Endothelial cell of umbilical vein (primary cell): ENCODE measurements at regions not wholly inside any gene's neighbourhood (a gene's known extent, or its start where the extent isn't known, plus 50 kb on each side); places are given as distances from the start of the nearest gene placed in this dataset.

Experiments used
- BruUV-seq: library from RNA; stranded (reverse); fragments of 400-500 nt; replicated peaks from 2 replicates; lab custom pipeline; 2021; lab: Mats Ljungman, UMichigan
- CTCF ChIA-PET: fragments of 300-600, 350-600 bp; sonication (Branson Sonifier 250); formaldehyde crosslinking; loops from one replicate; lab custom pipeline; 2021; ENCODE audit warnings: antibody characterized with exemption, inconsistent platforms; lab: Charles Lee
- POLR2A ChIA-PET: fragments of 300-600, 350-600 bp; sonication (Branson Sonifier 250); formaldehyde crosslinking; loops from one replicate; lab custom pipeline; 2021; ENCODE audit warnings: antibody characterized with exemption, inconsistent platforms; lab: Charles Lee
- DNase-seq: peaks from one replicate; pipeline ENCODE4 v3.0.0-alpha.2; 2011; ENCODE audit warnings: low read depth, low spot score
- FAIRE-seq: peaks from 2 replicates; lab custom pipeline; 2011; peaks lifted over from hg19 to GRCh38; lab: Jason Lieb, UNC
- H2AFZ ChIP-seq: 2 replicates; pipeline ENCODE4 v1.6.0; 2012; ENCODE audit warnings: low read depth, low read length, control low read depth, inconsistent platforms
- H3K27ac ChIP-seq: 2 replicates; pipeline ENCODE4 v1.5.1; 2011; ENCODE audit warnings: low read depth, mild to moderate bottlenecking, control low read depth, low read length, moderate library complexity; ENCODE audit not compliant: insufficient read depth
- H3K27me3 ChIP-seq, 2 experiments: 2 replicates each; pipeline versions ENCODE4 v1.6.0 to v1.6.1; 2011; ENCODE audit warnings: low read length in 2 of 2, mixed read lengths in 1 of 2; ENCODE audit not compliant: control insufficient read depth in 2 of 2, insufficient read depth in 2 of 2
- H3K36me3 ChIP-seq, 2 experiments: 2 replicates in 1 of 2; 3 replicates in 1 of 2; pipeline ENCODE4 v1.5.1; 2011; ENCODE audit warnings: low read length in 2 of 2, mild to moderate bottlenecking in 1 of 2, moderate library complexity in 1 of 2; ENCODE audit not compliant: control insufficient read depth in 2 of 2, insufficient read depth in 2 of 2; ENCODE audit errors: extremely low read depth in 1 of 2
- H3K4me1 ChIP-seq: 3 replicates; pipeline ENCODE4 v1.5.1; 2011; ENCODE audit warnings: mild to moderate bottlenecking, low read length; ENCODE audit not compliant: control insufficient read depth, insufficient read depth; ENCODE audit errors: extremely low read depth
- H3K4me2 ChIP-seq: 2 replicates; pipeline ENCODE4 v1.6.1; 2011; ENCODE audit warnings: low read length, control low read depth, mixed read lengths; ENCODE audit not compliant: insufficient read depth
- H3K4me3 ChIP-seq, 3 experiments: fragments of 200-600 bp in 1 of 3; sonication (generic), shearing (Covaris generic) in 1 of 3; replicated peaks in 1 of 3; 2 replicates each; pipeline ENCODE4 v1.5.1; 2011 to 2016; ENCODE audit warnings: control low read depth in 3 of 3, low read length in 3 of 3, mild to moderate bottlenecking in 2 of 3, inconsistent platforms in 1 of 3, low read depth in 1 of 3, moderate library complexity in 1 of 3; ENCODE audit not compliant: insufficient read depth in 1 of 3
- H3K79me2 ChIP-seq: 2 replicates; pipeline ENCODE4 v1.6.0; 2012; ENCODE audit warnings: low read length, inconsistent platforms; ENCODE audit not compliant: control insufficient read depth, insufficient read depth
- H3K9ac ChIP-seq: replicated peaks from 2 replicates; pipeline ENCODE3; 2011; ENCODE audit warnings: low read length, control low read depth; ENCODE audit not compliant: insufficient read depth; ENCODE audit errors: extremely low read depth
- H3K9me1 ChIP-seq: replicated peaks from 3 replicates; pipeline ENCODE4 v1.6.0; 2011; ENCODE audit warnings: mild to moderate bottlenecking, low read length; ENCODE audit not compliant: control insufficient read depth, insufficient read depth; ENCODE audit errors: extremely low read depth
- H3K9me3 ChIP-seq: replicated peaks from 2 replicates; pipeline ENCODE4 v1.5.1; 2012; ENCODE audit warnings: low read length, inconsistent platforms; ENCODE audit not compliant: control insufficient read depth, insufficient read depth
- H4K20me1 ChIP-seq: replicated peaks from 2 replicates; pipeline ENCODE3; 2011; ENCODE audit warnings: mild to moderate bottlenecking, low read length; ENCODE audit not compliant: control insufficient read depth, insufficient read depth; ENCODE audit errors: extremely low read depth
- EZH2 ChIP-seq: IDR thresholded peaks from 2 replicates; pipeline ENCODE4 v1.6.1; 2012; ENCODE audit warnings: borderline replicate concordance, low read depth, mild to moderate bottlenecking, moderate library complexity, low read length, inconsistent platforms; ENCODE audit not compliant: severe bottlenecking
- FOS ChIP-seq: IDR thresholded peaks from 2 replicates; pipeline ENCODE4 v1.6.1; 2011; ENCODE audit warnings: mild to moderate bottlenecking, low read length, moderate library complexity, borderline replicate concordance; ENCODE audit not compliant: insufficient read depth
- GATA2 ChIP-seq: IDR thresholded peaks from 2 replicates; pipeline ENCODE4 v1.7.0; 2011; ENCODE audit warnings: low read depth, mild to moderate bottlenecking, moderate library complexity, mixed read lengths, low read length; ENCODE audit not compliant: insufficient read length, insufficient read depth
- JUN ChIP-seq: IDR thresholded peaks from 2 replicates; pipeline ENCODE4 v1.6.1; 2011; ENCODE audit warnings: borderline replicate concordance, low read depth; ENCODE audit not compliant: insufficient read length, insufficient read depth
- MYC ChIP-seq: IDR thresholded peaks from one replicate; pipeline ENCODE4 v1.6.1; 2011; ENCODE audit warnings: mild to moderate bottlenecking, low read depth, low read length
- POLR2A ChIP-seq: IDR thresholded peaks from 2 replicates; pipeline ENCODE4 v1.6.1; 2012; ENCODE audit warnings: low read depth, mild to moderate bottlenecking, control low read depth, low read length
- POLR2AphosphoS5 ChIP-seq: IDR thresholded peaks from 2 replicates; pipeline ENCODE4 v1.6.1; 2012; ENCODE audit warnings: low read depth, mild to moderate bottlenecking, control low read depth, low read length, moderate library complexity; ENCODE audit not compliant: insufficient read depth
- dilution Hi-C: fragments of 300-500 bp; cut with MboI; formaldehyde crosslinking; loops from one replicate; pipeline ENCODE4 v1.15.0; 2019; ENCODE audit warnings: low sequenced_read_pairs; ENCODE audit not compliant: extremely low pct_ligation_motif_present
- intact Hi-C: fragments of 100-400 bp; cut with micrococcal nuclease; formaldehyde crosslinking; loops from one replicate; pipeline ENCODE4 v1.10.0; 2022
- TF ChIP-seq, protein P1 (sequence below): IDR thresholded peaks from 2 replicates; pipeline ENCODE4 v1.6.1; 2011; ENCODE audit not compliant: insufficient read depth, insufficient read length
- TF ChIP-seq, protein P2 (sequence below), 2 donors: IDR thresholded peaks; 1 replicate in 1 of 2; 2 replicates in 1 of 2; pipeline ENCODE4 v1.5.1; 2011; ENCODE audit warnings: low read length in 2 of 2, mild to moderate bottlenecking in 2 of 2, moderate library complexity in 2 of 2, control low read depth in 1 of 2, inconsistent platforms in 1 of 2, low read depth in 1 of 2; ENCODE audit not compliant: insufficient read depth in 1 of 2; ENCODE audit errors: extremely low read depth in 1 of 2

DNA sequence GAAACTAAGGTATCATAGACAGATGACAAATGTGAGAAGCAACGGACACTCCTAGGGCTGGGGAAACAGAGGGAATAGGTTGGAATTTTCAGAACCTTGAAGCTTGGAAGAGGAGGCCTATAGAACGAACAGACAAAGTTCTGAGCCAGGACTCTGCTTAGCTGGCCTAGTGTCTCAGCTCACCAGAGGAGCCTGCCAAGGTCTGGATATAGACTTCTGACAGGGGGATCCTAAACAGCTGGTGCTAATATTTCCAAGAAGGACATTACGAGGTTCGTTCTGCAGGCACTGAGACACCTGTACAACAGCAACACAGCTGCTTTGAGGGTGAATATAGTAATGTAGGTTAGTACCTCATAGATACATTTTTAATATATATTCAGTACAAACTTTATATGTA, 266.3 kb downstream of the CHL1 start:
- dilution Hi-C loops (no loop called here), intact Hi-C loops (no loop called here)
- no peaks in the 10 kb centered on the region for H4K20me1 ChIP-seq
- no peak overlapping the region for H3K9ac ChIP-seq
- TF ChIP-seq MYC (no peak), POLR2AphosphoS5 (no peak), EZH2 (no peak), GATA2 (no peak), JUN (no peak), POLR2A (no peak), FOS (no peak)
- TF ChIP-seq, protein P1, sequence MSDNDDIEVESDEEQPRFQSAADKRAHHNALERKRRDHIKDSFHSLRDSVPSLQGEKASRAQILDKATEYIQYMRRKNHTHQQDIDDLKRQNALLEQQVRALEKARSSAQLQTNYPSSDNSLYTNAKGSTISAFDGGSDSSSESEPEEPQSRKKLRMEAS, result no peak
- TF ChIP-seq, protein P2, sequence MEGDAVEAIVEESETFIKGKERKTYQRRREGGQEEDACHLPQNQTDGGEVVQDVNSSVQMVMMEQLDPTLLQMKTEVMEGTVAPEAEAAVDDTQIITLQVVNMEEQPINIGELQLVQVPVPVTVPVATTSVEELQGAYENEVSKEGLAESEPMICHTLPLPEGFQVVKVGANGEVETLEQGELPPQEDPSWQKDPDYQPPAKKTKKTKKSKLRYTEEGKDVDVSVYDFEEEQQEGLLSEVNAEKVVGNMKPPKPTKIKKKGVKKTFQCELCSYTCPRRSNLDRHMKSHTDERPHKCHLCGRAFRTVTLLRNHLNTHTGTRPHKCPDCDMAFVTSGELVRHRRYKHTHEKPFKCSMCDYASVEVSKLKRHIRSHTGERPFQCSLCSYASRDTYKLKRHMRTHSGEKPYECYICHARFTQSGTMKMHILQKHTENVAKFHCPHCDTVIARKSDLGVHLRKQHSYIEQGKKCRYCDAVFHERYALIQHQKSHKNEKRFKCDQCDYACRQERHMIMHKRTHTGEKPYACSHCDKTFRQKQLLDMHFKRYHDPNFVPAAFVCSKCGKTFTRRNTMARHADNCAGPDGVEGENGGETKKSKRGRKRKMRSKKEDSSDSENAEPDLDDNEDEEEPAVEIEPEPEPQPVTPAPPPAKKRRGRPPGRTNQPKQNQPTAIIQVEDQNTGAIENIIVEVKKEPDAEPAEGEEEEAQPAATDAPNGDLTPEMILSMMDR (IDR thresholded peaks at IDR 0.05; ENCODE audit: extremely low read depth in 1 of 2, insufficient read depth in 1 of 2, low read depth in 1 of 2, low read length in 2 of 2), result no peak
- DNase-seq (no peak), FAIRE-seq (no peak)
- no peak overlapping the region for H3K4me3 ChIP-seq
- H3K79me2 ChIP-seq, result no peaks in the 10 kb centered on the region
- CTCF ChIA-PET, result no interaction called here
- H3K27ac ChIP-seq, result no peak overlapping the region
- no peaks in the 10 kb centered on the region for H3K27me3 ChIP-seq
- H3K9me3 ChIP-seq, result peaks cover 2% of the 10 kb centered on the region
- no peaks in the 10 kb centered on the region for H3K9me1 ChIP-seq
- no peaks in the 10 kb centered on the region for H3K4me1 ChIP-seq
- H3K4me2 ChIP-seq, result no peak overlapping the region
- no TSS peak for BruUV-seq
- H2AFZ ChIP-seq, result no peak overlapping the region
- H3K36me3 ChIP-seq, result no peaks in the 10 kb centered on the region
- POLR2A ChIA-PET, result no interaction called here
